Breast epithelium (tissue), 3 donors: ENCODE measurements at regions not wholly inside any gene's neighbourhood (a gene's known extent, or its start where the extent isn't known, plus 50 kb on each side); places are given as distances from the start of the nearest gene placed in this dataset.

Source experiments
- CTCF ChIP-seq, 3 donors: fragments of 450-650 bp; IDR thresholded peaks; one replicate each; pipeline ENCODE4 v1.5.1; 2016 to 2017; ENCODE audit warnings: antibody characterized with exemption in 3 of 3, mild to moderate bottlenecking in 3 of 3, moderate library complexity in 3 of 3
- POLR2A ChIP-seq: fragments of 450-650 bp; IDR thresholded peaks from one replicate; pipeline ENCODE4 v1.6.1; 2016; ENCODE audit warnings: antibody characterized with exemption, mild to moderate bottlenecking, moderate library complexity
- POLR2AphosphoS5 ChIP-seq, 3 donors: sonication (generic); formaldehyde crosslinking; IDR thresholded peaks; one replicate each; pipeline ENCODE4 v1.6.1; 2017; ENCODE audit warnings: antibody characterized with exemption in 3 of 3

GRCh38 chr22:25419247-25420113 is 145.0 kb upstream of the GRK3 start:
- TF ChIP-seq CTCF (IDR thresholded peaks at IDR 0.05) (no peak), POLR2AphosphoS5 (IDR thresholded peaks at IDR 0.05) (no peak), POLR2A (no peak)
